ENCODE measurements at regions not wholly inside any gene's neighbourhood (a gene's known extent, or its start where the extent isn't known, plus 50 kb on each side); places are given as distances from the start of the nearest gene placed in this dataset.

GRCh38 chr3:162134571-162134970 is 638.0 kb downstream of the OTOL1 start:
- TF ChIP-seq POLR2A (IDR thresholded peaks at IDR 0.05), result no peak
- no peak for TF ChIP-seq CTCF (IDR thresholded peaks at IDR 0.05)

Data from upper lobe of left lung (tissue), 4 donors.